Activated naive CD4-positive, alpha-beta T cell treated with anti-CD3 and anti-CD28 coated beads, Interleukin-2, amount 50 U/mL, for 72 hours (primary cell): ENCODE measurements at regions not wholly inside any gene's neighbourhood (a gene's known extent, or its start where the extent isn't known, plus 50 kb on each side); places are given as distances from the start of the nearest gene placed in this dataset.

Source experiments
- ATAC-seq, 2 donors: fragments of 150-1000 bp; cut with Tn5 transposase; 2 replicates each; pipeline ENCODE4 v1.10.0; 2021; ENCODE audit warnings: mild to moderate bottlenecking in 2 of 2, moderate library complexity in 2 of 2
- DNase-seq, 2 donors: peaks; one replicate each; pipeline ENCODE4 v3.0.0; 2021 to 2022; ENCODE audit warnings: low spot score in 2 of 2
- H3K27ac Mint-ChIP-seq, 2 donors: one replicate each; pipeline ENCODE4 v1.8.0; 2022; ENCODE audit warnings: mild to moderate bottlenecking in 2 of 2, mixed read lengths in 2 of 2
- H3K36me3 Mint-ChIP-seq, 2 donors: one replicate each; pipeline ENCODE4 v1.8.0; 2022; ENCODE audit warnings: mixed read lengths in 2 of 2
- H3K9me3 Mint-ChIP-seq, 2 donors: one replicate each; pipeline ENCODE4 v1.8.0; 2022; ENCODE audit warnings: mixed read lengths in 2 of 2

DNA sequence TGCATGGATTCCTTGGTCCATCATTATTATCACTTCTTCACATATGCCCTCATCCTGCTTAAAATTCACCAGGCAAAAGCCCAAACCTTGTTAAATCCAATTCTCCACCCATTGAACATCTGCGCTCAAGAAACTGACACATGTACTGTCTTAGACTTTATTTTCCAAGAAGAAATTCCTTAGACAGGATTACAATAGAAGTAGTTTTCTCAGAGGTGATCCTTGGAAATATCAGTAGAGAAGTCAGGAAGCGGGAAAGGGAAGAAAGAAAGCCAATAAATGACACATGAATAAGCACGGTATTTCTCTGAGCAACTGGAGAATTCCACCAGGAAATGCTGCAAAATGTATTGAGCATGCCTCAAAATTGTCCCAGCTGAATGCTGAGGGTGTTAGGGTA lies 90.2 kb downstream of the FOXD1 start:
- Mint-ChIP-seq H3K36me3 (peaks cover 6 to 7% of the 10 kb centered on the region in 2 donors), H3K9me3 (peaks cover 3 to 5% of the 10 kb centered on the region in 2 donors), H3K27ac (no peak overlapping the region)
- ATAC-seq (no peak), DNase-seq (no peak)

DNA sequence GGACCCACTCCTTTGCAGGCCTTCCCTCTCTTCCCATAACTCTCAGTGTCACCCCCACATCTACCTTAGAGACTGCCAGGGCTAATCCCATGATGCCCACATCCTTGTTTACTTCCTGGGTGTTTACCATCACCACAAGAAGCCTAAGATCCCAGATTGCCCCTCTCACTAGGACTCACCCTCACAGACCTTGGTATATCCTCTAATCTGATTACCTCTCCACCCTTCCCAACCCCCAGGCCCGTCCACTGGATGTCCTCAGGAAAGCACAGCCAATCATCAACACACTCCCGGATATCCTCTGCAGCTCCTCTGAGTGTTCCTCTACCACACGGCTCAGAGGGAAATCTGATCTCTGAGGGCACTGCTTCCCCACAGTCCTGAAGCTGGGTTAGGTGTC lies 91.0 kb downstream of the FOXD1 start:
- no peak overlapping the region for H3K27ac Mint-ChIP-seq
- ATAC-seq (no peak), DNase-seq (no peak)
- H3K36me3 Mint-ChIP-seq = peaks cover 4 to 6% of the 10 kb centered on the region in 2 donors
- H3K9me3 Mint-ChIP-seq = peaks cover 3 to 5% of the 10 kb centered on the region in 2 donors

DNA sequence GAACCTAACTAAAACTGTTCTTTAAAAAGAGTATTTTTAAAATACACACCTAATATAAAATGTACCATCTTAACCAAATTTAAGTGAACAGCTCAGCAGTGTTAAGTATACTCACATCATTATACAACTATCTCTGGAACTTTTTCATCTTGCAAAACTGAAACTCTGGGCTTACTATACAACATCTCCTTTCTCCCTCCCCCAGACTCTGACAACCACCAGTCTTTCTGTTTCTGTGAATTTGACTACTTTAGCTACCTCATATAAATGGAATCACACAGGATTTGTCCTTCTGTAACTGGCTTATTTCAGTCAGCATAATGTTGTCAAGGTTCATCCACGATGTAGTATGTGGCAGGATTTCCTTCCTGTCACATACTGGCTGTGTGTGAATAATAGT lies 93.5 kb downstream of the FOXD1 start:
- Mint-ChIP-seq H3K27ac (no peak overlapping the region), H3K9me3 (peaks cover 5 to 6% of the 10 kb centered on the region in 2 donors), H3K36me3 (peaks cover 0 to 11% of the 10 kb centered on the region in 2 donors)
- ATAC-seq = no peak
- no peak for DNase-seq

DNA sequence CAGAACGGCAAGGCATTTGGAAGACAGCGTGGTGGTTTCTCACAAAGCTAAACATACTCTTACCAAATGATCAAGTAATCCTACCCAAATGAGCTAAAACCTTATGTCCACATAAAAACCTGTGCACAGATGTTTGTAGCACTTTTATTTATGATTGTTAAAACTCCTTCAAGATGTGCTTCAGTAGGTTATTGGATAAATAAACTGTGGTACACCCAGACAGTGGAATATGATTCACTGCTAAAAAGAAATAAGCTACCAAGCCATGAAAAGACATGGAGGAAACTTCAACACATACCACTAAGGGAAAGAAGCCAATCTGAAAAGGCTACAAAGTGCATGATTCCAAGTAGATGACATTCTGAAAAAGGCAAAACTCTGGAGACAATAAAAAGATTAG lies 94.2 kb downstream of the FOXD1 start:
- ATAC-seq (no peak), DNase-seq (no peak)
- Mint-ChIP-seq H3K27ac (no peak overlapping the region), H3K36me3 (peaks cover 5 to 13% of the 10 kb centered on the region in 2 donors), H3K9me3 (peaks cover 8 to 13% of the 10 kb centered on the region in 2 donors)

DNA sequence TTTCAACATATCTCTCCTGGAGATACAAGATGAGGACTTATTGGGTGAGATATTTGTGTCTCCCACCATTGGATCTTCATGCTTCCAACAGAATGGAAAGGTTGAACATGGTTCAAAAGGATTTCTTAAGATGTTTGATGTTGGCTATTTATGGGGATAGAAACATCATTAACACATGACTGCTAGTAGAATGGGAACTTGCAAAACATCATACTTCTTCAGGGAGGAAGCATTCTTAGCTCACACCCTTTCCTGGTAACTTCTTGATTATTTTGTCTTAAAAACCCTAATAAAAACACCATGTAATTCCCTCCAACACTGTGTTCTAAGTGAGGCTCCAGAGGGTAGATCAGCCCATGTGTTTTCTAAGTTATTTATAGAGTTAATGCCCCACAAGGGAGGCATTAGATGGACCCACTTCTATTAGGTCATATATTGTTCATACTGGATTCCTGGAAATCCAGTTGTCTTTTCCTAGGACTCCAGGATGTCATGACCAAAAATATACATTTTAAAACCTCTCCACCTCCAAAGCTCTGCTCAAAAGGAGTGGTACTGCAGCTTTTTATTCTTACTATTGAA lies 95.8 kb downstream of the FOXD1 start:
- Mint-ChIP-seq H3K27ac (no peak overlapping the region), H3K36me3 (peaks cover 12 to 23% of the 10 kb centered on the region in 2 donors), H3K9me3 (peaks cover 13 to 20% of the 10 kb centered on the region in 2 donors)
- DNase-seq = no peak
- ATAC-seq = no peak

DNA sequence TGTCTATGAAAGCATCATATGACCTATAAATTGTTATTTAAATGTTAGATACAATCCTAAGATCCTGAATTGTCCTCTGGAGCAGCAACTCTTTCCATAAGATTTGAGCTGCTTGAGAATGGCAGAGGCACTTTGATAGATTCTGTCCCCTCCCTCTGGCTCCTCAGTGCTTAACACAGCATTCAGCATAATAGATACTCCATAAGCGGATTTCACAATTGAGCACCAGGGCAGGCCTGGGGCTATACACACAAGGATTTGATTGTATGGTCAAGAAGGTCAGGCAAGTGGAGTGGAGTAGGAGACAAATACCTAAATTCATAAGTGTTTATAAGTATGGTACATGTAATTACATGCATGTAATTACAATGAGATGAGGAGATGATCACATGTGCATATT lies 96.3 kb downstream of the FOXD1 start:
- DNase-seq = no peak
- peaks cover 17 to 23% of the 10 kb centered on the region in 2 donors for H3K36me3 Mint-ChIP-seq
- peaks cover 18 to 25% of the 10 kb centered on the region in 2 donors for H3K9me3 Mint-ChIP-seq
- no peak for ATAC-seq
- H3K27ac Mint-ChIP-seq = no peak overlapping the region

DNA sequence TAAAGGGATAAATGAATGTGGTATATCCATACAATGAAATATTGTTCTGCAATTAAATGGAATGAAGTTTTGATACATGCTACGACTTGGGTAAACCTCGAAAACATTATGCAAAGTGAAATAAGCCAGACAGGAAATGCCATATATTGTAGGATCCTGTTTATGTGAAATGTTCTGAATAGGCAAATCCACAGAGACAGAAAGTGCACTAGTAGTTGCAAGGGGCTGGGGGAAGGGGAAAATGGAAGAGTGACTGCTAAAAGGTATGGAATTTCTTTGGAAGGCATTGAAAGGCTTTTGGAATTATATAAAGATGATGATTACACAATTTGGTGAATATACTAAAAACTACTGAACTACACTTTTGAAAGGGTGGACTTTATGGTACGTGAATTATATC lies 97.0 kb downstream of the FOXD1 start:
- peaks cover 18 to 30% of the 10 kb centered on the region in 2 donors for H3K36me3 Mint-ChIP-seq

DNA sequence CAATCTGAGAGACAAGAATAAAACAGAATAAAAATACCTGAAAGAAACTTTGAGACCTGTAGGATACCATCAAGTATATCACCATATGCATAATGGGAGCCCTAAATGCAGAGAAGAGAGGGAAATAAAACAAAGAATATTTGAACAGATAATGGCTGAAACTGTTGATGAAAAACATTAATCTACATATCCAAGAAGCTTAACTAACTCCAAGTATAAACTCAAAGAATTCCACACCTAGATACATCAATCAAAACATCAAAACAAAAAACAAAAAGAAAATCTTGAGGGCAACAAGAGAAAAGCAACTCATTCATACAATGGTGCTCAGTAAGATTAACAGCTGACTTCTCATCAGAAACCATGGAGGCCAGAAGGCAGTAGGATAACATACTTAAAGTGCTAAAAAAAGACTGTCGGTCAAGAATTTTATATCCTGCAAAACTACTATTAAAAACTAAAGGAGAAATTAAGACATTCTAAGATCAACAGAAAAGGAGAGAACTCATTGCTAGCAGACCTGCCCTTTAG lies 101.6 kb downstream of the FOXD1 start:
- Mint-ChIP-seq H3K9me3 (peaks cover 31 to 43% of the 10 kb centered on the region in 2 donors), H3K27ac (no peak overlapping the region), H3K36me3 (peaks cover 26 to 30% of the 10 kb centered on the region in 2 donors)
- no peak for ATAC-seq
- no peak for DNase-seq

More for the DNA sequence above, 97.0 kb downstream of the FOXD1 start:
- H3K27ac Mint-ChIP-seq = no peak overlapping the region
- H3K9me3 Mint-ChIP-seq = peaks cover 24 to 31% of the 10 kb centered on the region in 2 donors
- DNase-seq (no peak), ATAC-seq (no peak)

DNA sequence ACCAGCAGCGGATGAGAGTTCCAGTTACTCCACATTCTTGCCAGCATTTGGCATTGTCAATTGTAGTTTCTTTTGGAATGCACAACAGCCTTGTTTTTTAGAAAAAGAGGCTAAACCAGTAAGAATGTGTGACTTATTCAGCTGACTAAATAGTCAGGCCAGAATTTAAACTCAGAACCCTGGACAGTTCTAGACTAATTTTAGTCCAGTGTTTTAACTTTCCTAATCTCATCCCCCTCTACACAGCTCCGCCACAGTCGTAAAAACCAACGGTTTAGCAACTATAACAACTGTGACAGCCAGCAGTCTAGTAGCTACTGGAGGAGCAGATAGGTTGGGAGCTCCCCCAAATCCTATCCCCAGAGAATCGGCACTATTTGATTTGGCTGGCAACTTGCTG lies 103.7 kb downstream of the FOXD1 start:
- H3K36me3 Mint-ChIP-seq = peaks cover 23 to 24% of the 10 kb centered on the region in 2 donors
- H3K27ac Mint-ChIP-seq = no peak overlapping the region
- ATAC-seq (no peak), DNase-seq (no peak)
- H3K9me3 Mint-ChIP-seq = peaks cover 24 to 34% of the 10 kb centered on the region in 2 donors

DNA sequence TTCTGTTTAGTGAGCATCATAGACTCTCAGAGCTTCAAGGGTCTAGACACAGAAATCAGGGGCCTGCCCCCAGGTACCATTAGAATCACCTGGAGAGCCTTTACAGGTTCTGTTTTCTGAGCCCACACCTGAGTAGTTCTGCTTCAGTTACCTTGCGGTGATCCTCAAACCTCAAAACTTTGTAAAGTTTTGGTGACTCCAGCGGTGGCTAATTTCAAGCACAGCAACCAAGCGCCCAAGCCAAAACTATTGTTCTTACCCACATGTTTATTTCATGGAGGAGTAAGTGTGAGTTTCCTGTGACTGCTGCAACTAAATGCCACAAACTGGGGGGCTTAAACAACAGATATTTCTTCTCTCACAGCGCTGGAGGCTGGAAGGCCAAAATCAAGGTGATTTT lies 108.9 kb downstream of the FOXD1 start:
- ATAC-seq = no peak
- H3K36me3 Mint-ChIP-seq = peaks cover 0 to 4% of the 10 kb centered on the region in 2 donors
- no peak overlapping the region for H3K27ac Mint-ChIP-seq
- no peak for DNase-seq
- no peaks in the 10 kb centered on the region for H3K9me3 Mint-ChIP-seq

DNA sequence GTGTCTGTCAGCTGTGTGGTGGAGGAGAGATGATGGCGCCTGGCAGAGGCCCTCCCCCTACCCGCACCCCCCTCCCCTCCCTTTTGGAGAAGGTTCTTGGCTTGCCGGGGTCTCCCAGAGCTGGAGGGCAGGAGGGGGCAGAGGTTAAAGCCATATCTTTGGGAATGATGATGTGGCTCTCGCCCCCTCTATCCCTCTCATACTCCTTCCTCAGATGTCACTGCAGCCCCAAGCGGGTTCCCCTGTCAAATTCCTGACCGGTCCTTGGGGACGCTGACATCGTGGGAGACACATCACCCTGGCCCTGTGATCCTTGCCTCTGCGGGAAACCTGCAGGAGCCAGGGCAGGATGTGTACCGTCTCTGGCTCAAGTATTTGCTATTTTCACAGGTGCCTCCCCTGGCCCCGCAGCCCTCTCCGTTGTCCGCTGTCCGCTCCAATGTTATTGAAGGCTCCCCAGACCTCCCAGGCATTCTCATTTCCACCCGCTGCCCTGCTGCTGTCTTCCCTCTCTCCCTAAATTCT lies 109.5 kb downstream of the FOXD1 start:
- no peaks in the 10 kb centered on the region for H3K9me3 Mint-ChIP-seq
- H3K36me3 Mint-ChIP-seq = peaks cover 0 to 4% of the 10 kb centered on the region in 2 donors
- DNase-seq = no peak
- H3K27ac Mint-ChIP-seq = no peak overlapping the region
- no peak for ATAC-seq

DNA sequence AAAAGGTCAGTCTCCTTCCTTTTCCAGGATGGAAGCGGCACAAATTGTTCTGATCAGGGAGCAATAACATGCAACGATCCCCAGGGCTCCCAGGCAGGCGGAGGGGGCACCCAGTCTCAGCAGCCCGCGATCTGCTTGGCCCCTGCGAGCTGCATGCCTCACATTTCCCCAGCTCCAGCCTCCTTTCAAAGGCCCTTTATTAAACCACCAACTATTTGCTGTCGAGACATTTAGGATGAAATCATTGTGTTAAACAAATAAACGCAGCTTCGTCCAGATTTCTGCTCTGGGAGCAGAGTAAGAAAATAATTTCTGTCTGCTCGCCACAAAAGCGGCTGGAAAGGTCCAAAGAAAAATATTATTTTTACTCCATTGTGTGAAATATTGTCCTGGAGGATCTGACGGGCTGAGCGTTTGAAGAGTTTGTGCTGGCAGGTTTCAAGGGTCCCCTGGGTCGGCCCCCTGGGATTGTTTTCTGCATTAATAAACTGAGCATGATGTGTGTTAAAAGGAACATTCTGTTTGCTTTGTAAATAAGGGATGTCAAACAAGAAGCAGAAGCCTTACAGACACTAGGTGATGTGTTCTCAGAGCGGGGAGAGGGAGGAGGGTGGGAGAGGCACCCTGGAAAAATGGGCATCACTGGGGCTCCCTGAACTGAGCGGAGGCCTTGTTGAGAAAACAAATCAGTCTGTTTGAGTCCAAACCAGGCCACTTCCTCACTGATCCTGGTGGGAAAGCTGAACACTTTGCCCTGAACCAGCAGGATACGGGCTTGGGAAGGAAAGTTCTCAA lies 110.1 kb downstream of the FOXD1 start:
- Mint-ChIP-seq H3K36me3 (peaks cover 0 to 4% of the 10 kb centered on the region in 2 donors), H3K27ac (no peak overlapping the region), H3K9me3 (no peaks in the 10 kb centered on the region)
- DNase-seq (no peak), ATAC-seq (no peak)

DNA sequence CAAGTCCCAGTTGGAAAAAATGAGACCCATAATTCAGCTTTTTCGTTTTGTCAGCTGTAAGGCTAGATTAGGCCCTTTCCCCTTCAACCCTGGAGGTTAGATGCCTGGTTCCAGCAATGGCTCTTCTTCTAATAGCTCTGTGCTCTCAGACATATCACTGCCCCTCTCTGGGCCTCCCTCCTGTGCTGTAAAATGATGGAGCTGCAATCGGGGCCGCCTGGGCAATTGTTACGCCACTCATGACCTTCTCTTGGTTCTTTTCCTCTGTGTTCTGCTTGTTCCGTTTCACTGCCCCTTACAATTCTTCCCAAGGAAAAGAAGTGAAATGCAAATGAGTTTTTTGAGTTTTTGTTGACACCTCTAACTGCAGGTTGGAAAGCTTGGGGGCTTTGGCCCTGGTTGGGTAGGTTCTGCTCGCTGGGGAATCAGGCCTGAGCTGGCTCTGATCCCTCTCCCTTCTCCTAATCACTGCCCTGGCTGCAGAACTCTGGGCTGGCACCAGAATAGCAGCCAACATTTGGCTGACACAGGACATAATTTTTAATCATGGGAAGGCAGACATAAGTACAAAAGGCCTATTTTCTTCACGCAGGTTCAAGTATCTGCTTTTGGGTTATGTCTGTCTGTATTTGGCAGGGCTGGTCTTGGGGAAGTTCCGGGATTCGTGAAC lies 110.9 kb downstream of the FOXD1 start:
- ATAC-seq = no peak
- peaks cover 0 to under 1% of the 10 kb centered on the region in 2 donors for H3K9me3 Mint-ChIP-seq
- H3K36me3 Mint-ChIP-seq = peaks cover 0 to 5% of the 10 kb centered on the region in 2 donors
- no peak for DNase-seq
- H3K27ac Mint-ChIP-seq = no peak overlapping the region

DNA sequence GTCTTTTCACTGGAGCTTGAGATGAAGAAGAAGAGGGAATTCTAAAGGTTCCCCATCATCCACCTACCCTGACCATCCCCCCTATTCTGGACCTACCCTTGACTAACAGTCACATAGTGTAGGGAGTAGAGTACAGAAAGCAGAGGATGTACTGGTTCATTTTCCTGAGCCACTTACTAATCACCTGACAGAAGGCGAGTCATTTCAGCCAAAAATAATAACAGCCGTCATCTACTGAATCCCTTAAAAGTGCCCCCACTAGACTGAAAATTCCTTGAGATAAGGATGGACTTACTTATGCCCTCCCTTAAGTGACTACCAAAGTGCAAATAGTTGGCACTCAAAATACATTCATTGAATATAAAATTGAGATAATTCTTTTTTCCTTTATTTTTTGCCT lies 112.2 kb downstream of the FOXD1 start:
- Mint-ChIP-seq H3K36me3 (peaks cover 5 to 19% of the 10 kb centered on the region in 2 donors), H3K9me3 (peaks cover 5 to 14% of the 10 kb centered on the region in 2 donors), H3K27ac (no peak overlapping the region)
- DNase-seq (no peak), ATAC-seq (no peak)

DNA sequence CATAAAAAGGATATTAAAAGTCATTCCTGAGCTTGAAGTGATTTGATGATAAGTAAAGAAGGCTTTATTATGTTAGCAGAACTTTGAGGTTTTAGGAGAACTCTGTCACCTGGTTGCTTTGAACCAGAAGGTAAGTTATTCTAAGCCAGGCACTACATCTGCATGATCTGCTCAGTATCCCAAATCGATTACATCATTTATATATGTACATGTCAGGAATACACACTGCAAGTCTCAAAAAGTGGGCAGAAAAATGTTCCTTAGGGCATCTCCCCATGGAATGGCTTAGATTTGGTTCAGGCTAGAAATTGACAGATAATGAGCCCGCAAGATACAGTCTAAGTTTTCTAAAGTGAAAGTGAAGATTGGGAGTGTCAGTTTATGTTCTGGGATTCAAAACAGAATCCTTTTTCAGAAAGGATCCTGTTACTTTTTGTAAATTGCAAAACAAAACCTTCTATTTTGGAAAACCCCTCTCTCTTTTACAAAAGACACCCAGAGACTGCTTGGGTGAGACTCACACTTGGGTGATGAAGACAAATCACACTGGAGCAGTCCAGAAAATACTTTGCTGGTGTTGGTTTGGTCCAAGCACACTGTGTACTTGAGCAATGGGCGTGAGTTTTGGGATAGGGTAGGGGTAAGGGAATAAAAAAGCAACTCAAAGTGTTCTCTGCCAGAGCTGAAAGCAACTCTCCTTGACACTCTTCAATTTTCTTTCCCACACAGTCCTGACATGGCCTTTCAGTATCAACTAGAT lies 114.5 kb downstream of the FOXD1 start:
- DNase-seq = no peak
- ATAC-seq = no peak
- peaks cover 8 to 29% of the 10 kb centered on the region in 2 donors for H3K9me3 Mint-ChIP-seq
- peaks cover 5 to 17% of the 10 kb centered on the region in 2 donors for H3K36me3 Mint-ChIP-seq
- no peak overlapping the region for H3K27ac Mint-ChIP-seq

DNA sequence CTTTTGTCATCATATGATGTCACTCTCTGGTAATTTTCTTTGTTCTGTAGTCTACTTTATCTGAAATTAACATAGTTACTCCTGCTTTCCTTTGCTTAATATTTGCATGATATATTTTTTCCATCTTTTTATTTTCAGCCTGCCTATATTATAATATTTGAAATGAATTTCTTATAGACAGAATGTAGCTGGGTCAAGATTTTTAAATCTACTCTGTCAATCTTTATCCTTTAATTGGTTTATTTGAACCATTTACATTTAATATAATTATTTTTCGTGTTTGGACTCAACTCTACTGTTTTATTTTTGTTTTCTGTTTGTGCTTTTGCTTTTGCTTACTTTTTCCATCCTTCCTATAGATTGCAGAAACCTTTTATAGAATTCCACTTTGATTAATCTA lies 118.0 kb downstream of the FOXD1 start:
- H3K27ac Mint-ChIP-seq = no peak overlapping the region
- H3K36me3 Mint-ChIP-seq = peaks cover 5 to 17% of the 10 kb centered on the region in 2 donors
- H3K9me3 Mint-ChIP-seq = peaks cover 8 to 29% of the 10 kb centered on the region in 2 donors
- ATAC-seq (no peak), DNase-seq (no peak)
